Breast epithelium (tissue), 3 donors: ENCODE measurements at regions not wholly inside any gene's neighbourhood (a gene's known extent, or its start where the extent isn't known, plus 50 kb on each side); places are given as distances from the start of the nearest gene placed in this dataset.

Source experiments
- CTCF ChIP-seq, 3 donors: fragments of 450-650 bp; IDR thresholded peaks; one replicate each; pipeline ENCODE4 v1.5.1; 2016 to 2017; ENCODE audit warnings: antibody characterized with exemption in 3 of 3, mild to moderate bottlenecking in 3 of 3, moderate library complexity in 3 of 3
- POLR2A ChIP-seq: fragments of 450-650 bp; IDR thresholded peaks from one replicate; pipeline ENCODE4 v1.6.1; 2016; ENCODE audit warnings: antibody characterized with exemption, mild to moderate bottlenecking, moderate library complexity
- POLR2AphosphoS5 ChIP-seq, 3 donors: sonication (generic); formaldehyde crosslinking; IDR thresholded peaks; one replicate each; pipeline ENCODE4 v1.6.1; 2017; ENCODE audit warnings: antibody characterized with exemption in 3 of 3

- TF ChIP-seq CTCF (IDR thresholded peaks at IDR 0.05) (no peak), POLR2A (no peak), POLR2AphosphoS5 (IDR thresholded peaks at IDR 0.05) (no peak)
These were observed 1554.8 kb downstream of the KCNT2 start for GRCh38 chr1:195053478-195053877.
